NCI-H345 treated with DMSO at 0.1 percent for 48 hours (cell line): ENCODE measurements at regions not wholly inside any gene's neighbourhood (a gene's known extent, or its start where the extent isn't known, plus 50 kb on each side); places are given as distances from the start of the nearest gene placed in this dataset.
"Not testable (repeated sequence)": the region's sequence is repeated elsewhere in the genome, so short reads cannot be mapped to it uniquely, and the experiment has no call there.

Experiments used
- DNase-seq: peaks from one replicate; lab custom pipeline; 2025; ENCODE audit not compliant: unreplicated experiment; lab: John Stamatoyannopoulos, UW

DNA sequence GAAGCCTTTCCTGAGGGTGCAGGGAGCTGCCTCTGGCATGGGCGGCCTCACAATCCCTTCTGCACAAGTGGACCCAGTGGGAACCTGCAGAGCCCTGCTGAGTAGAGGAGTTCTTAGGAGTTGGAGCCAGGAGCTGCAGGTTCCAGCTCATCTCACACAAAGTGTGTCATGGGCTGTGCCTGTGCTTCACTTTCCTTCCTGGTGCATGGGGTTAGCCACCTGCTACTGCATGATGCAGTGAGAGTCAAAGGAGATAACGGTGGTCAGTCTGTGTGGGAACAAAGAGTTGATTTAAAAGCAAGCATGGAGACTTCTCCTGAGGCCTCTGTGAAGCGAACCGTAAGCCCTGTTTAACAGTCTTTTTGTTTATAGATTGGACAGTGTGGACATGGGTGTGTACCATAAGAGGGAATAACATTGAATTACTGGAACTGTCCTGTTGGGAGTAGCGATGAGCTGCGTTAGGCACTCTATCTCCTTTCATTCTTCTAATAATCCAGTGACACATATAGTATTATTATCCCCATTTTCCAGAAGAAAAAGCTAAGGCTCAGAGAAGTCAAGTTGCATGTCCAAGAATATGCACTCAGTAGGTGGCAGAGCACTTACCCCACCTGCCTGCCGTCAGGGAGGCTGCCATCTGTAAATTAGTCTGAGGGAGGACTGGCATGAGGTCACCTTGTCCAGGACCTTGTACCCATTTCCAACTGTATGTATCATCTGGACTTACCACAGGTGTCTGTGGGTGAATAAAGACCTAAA lies 68.7 kb upstream of the PRR23C start:
- no peak for DNase-seq

DNA sequence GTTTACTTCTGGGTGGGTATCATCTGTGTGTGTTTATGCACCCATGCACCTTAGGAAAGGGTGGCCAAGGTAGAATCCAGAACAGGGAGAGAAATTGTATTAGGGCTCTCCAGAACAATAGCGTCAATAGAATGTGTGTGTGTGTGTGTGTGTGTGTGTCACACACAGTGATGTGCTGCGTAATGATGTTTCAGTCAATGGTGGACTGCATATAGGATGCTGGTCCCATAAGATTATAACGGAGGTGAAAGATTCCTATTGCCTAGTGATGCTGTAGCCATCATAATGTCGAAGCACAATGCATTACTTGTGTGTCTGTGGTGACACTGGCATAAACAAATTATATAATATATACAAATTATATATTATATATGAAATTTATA lies 69.3 kb upstream of the PRR23C start:
- DNase-seq, result no peak

DNA sequence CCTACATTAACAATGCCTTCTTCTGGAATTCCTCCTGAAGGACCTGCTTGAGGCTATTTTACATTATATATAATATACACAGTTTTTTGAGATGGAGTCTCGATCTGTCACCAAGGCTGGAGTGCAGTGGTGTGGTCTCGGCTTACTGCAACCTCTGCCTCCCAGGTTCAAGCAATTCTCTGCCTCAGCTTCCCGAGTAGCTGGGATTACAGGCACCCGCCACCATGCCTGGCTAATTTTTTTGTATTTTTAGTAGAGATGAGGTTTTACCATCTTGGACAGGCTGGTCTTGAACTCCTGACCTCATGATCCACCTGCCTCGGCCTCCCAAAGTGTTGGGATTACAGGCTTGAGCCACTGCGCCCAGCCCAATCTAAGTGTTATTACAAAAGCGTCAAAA lies 71.9 kb upstream of the PRR23C start:
- DNase-seq, result not testable (repeated sequence)

DNA sequence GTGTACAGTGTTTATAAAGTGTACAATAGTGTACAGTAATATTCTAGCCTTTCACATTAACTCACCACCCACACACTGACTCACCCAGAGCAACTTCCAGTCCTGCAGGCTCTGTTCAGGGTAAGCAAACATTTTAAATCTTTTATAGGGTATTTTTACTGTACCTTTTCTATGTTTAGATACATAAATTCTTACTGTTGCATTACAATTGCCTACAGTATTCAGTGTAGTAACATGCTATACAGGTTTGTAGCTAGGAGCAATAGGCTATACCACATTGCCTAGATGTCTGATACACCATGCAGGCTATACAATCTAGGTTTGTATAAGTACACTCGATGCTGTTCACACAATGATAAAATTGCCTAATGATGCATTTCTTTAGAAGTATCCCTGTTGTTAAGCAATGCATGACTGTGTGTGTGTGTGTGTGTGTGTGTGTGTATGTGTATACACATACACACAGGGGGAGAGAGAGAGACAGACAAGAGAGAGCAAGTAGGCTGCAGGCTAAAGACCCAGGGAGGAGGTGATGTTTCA lies 72.5 kb upstream of the PRR23C start:
- no peak for DNase-seq

DNA sequence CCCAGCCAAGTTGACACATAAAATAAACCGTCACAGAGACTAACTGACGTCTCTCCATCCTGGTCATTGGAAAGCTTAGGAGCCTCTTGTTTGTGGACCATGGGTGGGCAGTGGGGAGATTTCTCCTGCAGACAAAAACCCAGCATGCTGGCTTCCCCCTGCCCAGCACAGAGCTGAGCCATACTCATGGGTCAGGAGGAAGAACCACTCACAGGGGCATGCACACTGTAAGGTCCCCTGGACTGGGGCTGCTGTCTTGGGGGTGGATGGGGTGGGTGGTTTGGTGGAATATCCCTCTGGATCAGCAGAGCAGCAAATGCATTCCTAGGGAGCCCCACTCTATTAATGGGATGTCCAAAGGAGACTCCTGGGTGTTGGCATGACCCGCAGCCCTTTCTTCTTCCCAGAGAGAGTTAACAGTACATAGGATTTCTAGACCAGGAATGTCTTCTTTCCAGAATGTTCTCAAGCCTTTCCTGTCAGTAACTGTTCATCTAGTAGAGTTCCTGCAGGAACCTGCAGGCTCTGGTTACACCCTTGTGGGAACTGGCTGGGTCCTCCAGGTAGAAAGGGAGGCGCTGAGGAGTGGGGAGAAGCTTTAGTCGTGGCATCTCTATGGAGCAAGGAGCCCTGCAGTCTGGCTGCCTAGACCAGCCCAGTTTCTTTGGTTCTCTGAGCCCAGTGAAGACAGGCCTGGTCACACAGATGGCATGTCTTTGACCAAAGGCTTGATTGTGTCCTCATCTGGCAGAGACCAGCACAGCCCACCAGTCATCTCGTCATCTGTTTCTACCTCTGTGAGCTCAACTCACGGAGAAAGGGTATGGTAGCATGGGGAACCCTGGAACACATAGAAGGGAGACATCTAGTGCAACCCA lies 73.4 kb upstream of the PRR23C start:
- no peak for DNase-seq

DNA sequence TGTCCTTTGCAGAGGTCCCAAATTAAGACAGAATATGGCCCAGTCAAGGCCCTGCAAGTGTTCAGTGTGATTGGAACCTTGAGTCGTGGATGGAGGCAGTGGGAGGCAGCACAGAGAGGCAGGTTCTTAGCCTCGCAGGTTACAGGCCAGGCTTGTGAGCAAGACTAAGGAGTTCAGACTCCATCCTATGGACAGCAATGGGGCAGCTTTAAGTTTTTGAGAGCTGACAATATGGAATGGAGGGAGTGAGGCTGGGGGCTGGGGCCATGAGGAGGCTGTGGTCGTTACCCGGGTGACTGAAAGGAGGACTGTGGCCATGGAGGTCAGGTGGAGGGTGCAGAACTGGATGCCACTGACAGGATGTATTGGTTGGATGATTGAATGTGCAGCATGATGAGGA lies 74.1 kb upstream of the PRR23C start:
- DNase-seq, result no peak

DNA sequence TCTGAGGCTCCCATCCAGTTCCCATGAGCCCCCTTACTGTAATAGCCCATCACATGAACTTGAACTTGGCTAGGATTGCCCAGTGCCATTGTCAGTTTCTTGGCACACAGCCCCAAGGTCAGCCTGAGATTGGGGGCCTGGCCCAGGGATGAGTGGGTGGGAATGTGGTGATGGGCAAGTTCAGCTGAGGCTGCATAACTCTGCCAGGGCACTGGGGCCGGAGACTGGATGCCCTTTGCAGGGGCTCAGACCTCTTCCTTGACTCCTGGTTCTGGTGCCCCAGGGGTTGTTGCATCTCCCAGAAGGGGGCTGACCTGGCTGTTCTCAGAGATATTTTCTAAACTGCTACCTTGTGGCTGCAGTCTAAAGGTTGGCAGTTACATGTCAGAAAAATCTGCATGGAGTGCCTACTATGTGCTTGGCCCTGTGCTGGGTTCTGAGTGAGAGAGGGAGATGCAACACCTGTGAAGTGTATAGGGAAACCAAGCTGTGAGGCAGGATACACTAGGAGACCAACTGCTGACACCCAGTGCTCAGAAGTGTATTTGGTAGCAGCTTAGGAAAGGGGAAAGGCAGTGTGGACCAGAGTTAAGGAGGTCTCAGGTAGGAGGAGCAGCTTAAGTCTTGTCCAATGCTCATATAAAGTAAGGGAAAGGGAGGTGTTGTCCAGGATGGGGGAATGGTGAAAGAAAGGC lies 74.8 kb upstream of the PRR23C start:
- no peak for DNase-seq

DNA sequence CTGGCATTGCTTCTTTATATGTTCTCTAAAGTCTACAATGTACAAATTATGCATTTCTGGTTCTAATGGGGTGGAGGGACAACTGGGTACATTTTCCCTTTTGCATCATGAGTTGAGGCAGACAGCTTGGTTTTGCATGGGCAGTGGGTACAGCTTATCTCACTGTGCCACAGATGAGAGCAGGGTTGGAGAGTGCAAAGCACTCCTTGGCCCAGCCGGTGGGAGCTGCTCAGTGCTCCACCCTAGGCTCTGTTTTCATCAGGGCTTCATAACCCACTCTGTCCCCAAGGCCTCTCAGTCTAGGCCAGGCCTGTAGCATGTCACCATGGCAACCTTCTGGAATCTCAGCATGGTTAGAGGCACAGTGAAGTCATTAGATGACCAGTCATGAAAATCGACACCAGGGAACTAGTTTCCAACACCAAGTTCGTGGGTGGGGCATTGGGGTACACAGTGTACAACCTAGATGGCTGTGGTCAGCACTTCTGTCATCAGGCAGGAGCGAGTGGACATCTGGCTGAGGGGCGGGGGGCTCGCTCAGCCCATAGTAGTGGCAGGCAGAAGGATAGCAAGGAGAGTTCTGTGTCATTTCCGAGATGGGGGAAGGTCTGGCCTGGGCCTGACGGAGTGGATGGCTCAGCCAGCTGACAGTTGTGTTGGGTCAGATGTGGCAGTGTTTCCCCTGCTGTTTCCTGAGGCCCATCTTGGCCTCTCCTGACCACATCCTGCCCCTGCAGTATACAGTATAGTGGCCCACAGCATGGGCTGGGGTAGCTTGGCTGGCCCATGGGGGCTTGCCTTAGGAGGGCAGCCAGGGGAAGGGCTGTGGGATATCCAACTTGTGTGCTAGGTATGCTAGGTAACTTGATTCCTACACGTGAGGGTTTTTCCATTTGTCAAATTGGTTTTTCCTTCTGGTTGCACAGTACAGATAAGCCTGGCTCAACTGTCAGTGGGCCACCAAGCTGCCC lies 75.7 kb upstream of the PRR23C start:
- DNase-seq, result no peak

DNA sequence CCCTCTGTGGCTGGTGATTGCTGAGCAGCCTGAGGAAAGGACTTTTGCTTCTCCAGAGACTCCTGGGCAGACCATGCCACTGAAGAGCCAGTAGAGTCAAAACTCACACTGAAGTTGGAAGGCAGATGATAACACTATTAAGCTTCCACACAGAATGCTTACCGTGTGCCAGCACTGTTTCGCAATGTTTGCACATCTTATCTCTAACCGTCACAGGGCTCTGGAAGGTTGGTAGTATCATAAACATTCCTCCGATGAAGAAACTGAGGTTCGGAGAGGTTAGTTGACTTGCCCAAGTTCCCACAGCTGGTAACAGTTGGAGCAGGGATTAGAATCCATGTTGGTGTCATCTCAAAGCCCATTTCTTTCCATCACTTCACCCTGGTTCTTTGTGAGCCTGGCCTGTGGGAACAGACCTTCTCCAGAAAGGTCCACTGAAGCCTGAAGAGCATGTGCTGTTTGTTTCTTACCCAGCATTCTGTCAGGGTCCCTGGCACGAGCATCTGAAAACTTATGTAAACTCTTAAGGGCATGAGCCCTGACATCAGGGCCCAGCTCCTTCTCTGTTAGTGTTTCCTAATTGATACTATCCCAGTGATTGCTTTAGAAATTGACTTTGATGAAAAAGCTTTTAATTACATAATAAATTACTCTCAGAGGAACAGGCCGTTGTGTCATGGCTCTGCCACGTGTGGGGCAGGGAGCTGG lies 77.0 kb upstream of the PRR23C start:
- DNase-seq, result no peak

DNA sequence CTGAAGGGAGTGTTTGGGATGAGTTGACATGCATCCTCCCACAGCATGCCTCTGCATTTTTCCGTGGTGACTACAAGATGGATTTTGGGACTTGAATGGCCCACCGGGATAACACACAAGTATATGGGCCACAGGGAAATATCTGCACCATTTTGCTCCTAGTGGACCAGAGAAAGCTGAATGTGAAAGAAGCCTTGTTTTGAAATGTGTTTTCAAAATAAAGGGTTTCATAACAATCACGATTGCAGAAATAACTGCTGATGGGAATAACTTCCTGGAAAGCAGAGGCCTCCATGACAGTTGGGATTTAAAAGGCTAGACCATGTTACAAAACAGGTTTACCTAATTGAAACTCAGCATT lies 77.5 kb upstream of the PRR23C start:
- no peak for DNase-seq

DNA sequence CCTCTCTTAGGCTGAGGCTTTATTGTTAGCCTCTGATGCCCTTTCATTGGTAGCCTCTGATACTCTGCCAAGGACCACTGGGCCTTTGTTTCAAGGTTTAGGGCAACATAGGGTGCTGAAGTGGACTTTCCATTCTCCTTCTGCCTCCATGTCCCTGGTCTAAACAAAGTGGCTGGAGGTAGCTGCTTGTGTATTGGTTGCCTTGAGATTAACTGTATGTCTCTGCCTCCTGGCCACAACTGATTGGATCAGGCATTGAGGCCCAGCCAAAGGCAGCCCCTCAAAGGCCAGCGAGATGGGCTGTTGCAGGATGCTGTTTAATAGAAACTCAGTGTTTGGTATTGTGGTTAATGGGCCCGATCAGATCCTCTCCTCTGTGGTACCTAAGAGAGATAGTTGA lies 77.9 kb upstream of the PRR23C start:
- no peak for DNase-seq

DNA sequence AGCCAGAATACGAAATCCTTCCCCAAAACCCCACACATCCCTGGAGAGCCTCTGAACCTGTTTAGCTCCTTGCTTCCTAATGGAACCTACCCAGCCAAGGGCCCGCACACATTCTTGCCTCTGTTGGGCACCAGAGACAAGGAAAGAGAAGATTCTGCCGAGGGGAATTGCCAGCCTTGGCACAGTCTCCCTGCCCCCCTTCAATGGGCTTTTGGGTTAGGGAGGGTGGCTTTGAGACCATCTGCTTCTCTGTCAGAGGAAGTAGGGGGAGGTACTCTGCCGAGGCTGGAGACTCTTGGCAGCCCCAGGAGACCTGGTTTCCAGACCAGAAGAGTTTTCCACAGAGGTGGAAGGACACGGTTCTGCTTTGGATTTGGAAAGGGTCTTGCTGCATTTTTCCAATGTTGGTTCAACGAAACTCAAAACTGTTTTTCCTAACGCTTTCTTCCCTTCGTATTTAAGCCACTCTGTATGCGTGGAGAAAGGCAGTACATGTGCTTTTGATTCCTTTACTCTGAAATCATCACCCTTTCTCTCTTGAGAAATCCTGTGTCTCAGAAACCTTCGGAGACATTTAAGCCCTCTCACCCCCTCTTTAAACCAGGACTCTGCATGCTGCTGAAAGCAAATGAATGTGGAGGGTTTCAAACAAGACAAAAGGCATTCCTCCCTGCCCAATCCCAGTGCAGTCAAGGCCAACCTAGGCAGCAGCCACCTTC lies 78.8 kb upstream of the PRR23C start:
- no peak for DNase-seq

DNA sequence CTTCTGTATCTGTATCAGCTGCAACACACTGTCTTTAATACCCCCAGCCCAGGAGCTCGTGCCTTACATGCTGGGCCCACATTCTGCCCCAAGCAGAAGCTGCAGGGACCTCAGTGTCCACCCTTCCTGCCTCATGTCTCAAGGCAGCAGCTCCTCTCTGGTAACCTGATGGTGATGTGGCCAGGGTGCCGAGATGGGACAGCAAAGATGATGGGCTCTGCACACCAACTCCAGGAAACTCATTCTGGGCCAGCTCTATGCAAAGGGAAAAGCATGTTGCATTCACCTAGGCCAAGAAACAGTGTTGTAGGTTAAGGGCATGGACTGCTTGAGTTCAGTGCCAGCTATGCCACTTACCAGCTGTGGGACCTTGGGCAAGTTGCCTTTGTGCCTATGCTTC lies 79.5 kb upstream of the PRR23C start:
- no peak for DNase-seq

DNA sequence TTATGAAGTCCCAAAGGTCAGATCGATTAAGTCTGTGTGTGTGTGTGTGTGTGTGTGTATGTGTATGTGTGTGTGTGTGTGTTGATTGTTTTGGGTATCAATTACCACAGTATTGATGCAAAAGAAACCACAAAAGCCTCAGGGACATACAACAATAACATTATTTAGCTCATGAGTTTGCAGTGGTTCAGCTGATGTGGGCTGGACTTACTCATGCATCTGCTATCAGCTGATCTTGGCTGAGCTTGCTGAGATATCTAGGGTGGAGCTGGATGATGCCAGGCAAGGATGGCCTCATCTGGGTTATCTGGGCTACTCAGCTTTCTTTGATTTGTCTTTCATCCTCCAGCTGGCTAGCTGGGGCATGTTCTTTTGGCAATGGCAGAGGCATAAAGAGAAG lies 82.4 kb upstream of the PRR23C start:
- no peak for DNase-seq

DNA sequence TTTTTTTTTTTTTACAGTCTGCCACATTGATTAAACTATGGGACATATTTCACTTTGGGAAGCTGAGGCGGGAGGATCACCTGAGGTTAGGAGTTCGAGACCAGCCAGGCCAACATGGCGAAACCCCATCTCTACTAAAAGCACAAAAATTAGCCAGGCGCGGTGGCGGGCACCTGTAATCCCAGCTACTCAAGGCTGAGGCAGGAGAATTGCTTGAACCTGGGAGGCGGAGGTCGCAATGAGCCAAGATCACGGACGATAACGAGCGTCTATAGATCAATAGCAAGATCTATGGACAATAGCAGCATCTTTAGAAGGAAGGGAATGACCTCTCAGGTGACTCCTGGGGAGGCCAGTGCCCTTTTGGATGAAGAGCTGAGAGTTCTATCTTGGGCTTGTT lies 82.9 kb upstream of the PRR23C start:
- DNase-seq, result not testable (repeated sequence)

DNA sequence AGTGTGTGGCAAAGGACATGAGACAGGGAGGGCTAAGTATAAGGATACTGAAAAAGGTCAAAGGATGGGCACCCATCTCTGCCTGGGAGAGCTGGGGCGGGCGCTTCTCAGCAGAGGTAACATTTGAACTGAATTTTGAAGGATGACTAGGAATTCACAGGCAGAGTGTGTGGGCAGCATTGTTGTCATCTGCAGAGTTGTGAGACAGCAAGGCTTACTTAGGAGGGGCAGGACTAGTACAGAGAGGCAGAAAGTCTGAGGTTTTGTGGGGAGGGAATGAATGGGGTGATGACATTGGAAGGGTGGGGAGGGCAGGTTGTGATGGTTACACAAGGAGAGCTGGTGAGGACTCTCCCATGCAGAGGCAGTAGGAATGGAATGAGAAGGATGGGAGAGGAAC lies 84.1 kb upstream of the PRR23C start:
- DNase-seq, result no peak

DNA sequence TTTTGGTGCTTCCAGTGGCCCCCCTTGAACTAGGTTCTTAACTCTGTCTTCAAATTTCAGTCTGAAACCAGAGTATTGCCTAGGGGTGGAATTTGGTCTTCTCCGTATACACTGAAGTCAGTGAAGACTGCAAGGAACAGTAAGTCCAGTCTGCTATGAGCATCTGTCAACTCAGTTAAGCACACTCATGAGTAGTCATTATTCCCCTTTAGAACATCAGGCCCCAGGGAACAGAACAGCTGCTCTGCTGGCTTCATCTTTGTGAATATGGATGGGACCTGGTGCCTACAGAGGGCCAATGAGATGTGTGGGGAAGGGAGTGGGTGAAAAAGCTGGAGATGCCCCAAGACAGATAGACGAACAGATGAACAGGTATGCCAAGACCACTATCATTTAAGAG lies 85.2 kb upstream of the PRR23C start:
- no peak for DNase-seq

DNA sequence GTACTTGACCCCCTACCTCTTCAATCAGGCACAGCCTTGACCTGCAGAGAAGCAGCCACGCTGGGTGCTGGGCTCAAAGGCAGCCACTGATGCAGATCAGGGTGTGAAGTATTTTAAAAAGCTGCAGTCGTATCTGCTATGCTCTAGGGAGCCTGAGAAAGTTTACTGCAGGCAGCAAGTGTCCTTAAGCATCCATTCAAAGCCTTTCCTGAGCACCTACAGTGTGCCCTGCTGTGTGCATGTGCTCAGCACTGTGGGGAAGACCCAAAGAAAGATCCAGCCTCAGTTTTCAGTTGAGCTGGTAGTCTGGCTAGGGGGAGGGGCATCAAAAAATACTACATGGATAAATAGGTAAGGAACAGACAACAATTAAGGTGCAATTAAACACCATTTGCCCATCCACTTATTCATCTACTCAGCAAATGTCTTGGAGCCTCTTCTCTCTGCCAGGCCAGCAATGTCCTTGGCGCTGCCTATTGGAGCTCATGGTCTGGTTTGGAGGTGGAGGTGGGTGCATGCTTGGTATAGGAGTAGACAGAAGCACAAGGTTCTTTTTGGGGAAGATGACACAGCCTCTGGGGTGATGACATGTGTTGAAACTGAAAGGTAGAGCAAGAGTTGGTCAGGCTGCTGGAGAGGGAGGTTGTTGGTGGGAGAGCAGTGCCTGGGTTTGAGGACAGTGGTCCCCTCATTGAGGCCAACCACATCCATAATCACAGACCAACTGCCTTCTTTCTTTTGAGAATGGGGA lies 85.9 kb upstream of the PRR23C start:
- no peak for DNase-seq

DNA sequence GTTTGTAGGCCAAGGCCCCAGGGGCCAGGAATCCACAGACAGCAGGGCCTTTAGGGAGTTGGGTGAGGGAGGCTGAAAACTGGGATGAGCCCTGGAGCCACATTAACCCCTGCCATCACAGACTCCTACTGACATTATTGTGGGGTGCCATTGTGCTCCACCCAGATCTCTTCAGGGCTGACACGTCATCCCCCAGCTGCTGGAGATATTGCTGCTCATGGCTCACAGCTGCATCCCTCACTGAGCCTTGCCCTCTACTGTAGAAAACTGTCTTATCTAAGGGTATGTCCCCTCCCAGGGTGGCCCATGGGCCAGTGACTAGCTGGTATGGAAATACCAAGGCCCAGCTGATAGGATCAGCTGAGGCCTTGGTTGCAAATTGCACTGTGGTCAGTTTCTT lies 87.3 kb upstream of the PRR23C start:
- no peak for DNase-seq
